IMR-90 (cell line): ENCODE measurements at regions not wholly inside any gene's neighbourhood (a gene's known extent, or its start where the extent isn't known, plus 50 kb on each side); places are given as distances from the start of the nearest gene placed in this dataset.

Source experiments
- ATAC-seq: fragments of 200-7000 bp; cut with Tn5 transposase; 2 replicates; pipeline ENCODE4 v1.9.1; 2020; ENCODE audit warnings: low read depth, mild to moderate bottlenecking, moderate library complexity
- BruUV-seq: library from RNA; stranded (reverse); fragments of 400-500 nt; replicated peaks from 2 replicates; lab custom pipeline; 2021; lab: Mats Ljungman, UMichigan
- CTCF ChIA-PET: fragments of 300-600 bp; formaldehyde crosslinking; extraction: SDS; loops from one replicate; lab custom pipeline; 2021; ENCODE audit warnings: antibody characterized with exemption; lab: Yijun Ruan, JAX
- POLR2A ChIA-PET: fragments of 300-600 bp; sonication (Branson Sonifier 250); formaldehyde crosslinking; loops from one replicate; lab custom pipeline; 2022; ENCODE audit warnings: antibody characterized with exemption; ENCODE audit not compliant: unreplicated experiment; lab: Charles Lee
- DNase-seq: peaks from one replicate; pipeline ENCODE4 v3.0.0; 2013
- H2AFZ ChIP-seq: replicated peaks from 2 replicates; pipeline ENCODE3; 2013; ENCODE audit warnings: low read length, mild to moderate bottlenecking; ENCODE audit not compliant: poor library complexity
- H2AK5ac ChIP-seq: 2 replicates; pipeline ENCODE4 v1.6.1; 2013; ENCODE audit warnings: low read depth, low read length, inconsistent platforms
- H2AK9ac ChIP-seq: replicated peaks from 2 replicates; pipeline ENCODE3; 2013; ENCODE audit warnings: mild to moderate bottlenecking, low read depth, low read length, moderate library complexity; ENCODE audit not compliant: poor library complexity
- H2BK120ac ChIP-seq: 2 replicates; pipeline ENCODE4 v1.6.1; 2013; ENCODE audit warnings: low read depth, low read length, inconsistent platforms
- H2BK15ac ChIP-seq: 3 replicates; pipeline ENCODE4 v1.6.1; 2013; ENCODE audit warnings: low read depth, low read length, inconsistent platforms
- H2BK20ac ChIP-seq: 2 replicates; pipeline ENCODE4 v1.6.1; 2013; ENCODE audit warnings: low read depth, mild to moderate bottlenecking, inconsistent platforms, low read length, moderate library complexity
- H2BK5ac ChIP-seq: 2 replicates; pipeline ENCODE4 v1.6.1; 2013; ENCODE audit warnings: mild to moderate bottlenecking, low read depth, low read length, inconsistent platforms; ENCODE audit not compliant: poor library complexity, severe bottlenecking
- H3K14ac ChIP-seq: replicated peaks from 2 replicates; pipeline ENCODE4 v1.6.1; 2013; ENCODE audit warnings: low read depth, low read length, inconsistent platforms
- H3K18ac ChIP-seq: 2 replicates; pipeline ENCODE4 v1.6.1; 2013; ENCODE audit warnings: low read depth, low read length, control low read depth
- H3K23ac ChIP-seq: 2 replicates; pipeline ENCODE4 v1.6.1; 2013; ENCODE audit warnings: low read depth, low read length, inconsistent platforms
- H3K27ac ChIP-seq: 2 replicates; pipeline ENCODE4 v1.5.1; 2013; ENCODE audit warnings: mild to moderate bottlenecking, control low read depth, low read length; ENCODE audit not compliant: insufficient read depth
- H3K27me3 ChIP-seq: 2 replicates; pipeline ENCODE4 v1.6.1; 2013; ENCODE audit warnings: low read length; ENCODE audit not compliant: control insufficient read depth, insufficient read depth
- H3K36me3 ChIP-seq: 2 replicates; pipeline ENCODE4 v1.6.1; 2013; ENCODE audit warnings: low read length, mixed read lengths; ENCODE audit not compliant: control insufficient read depth, insufficient read depth
- H3K4ac ChIP-seq: 2 replicates; pipeline ENCODE4 v1.6.1; 2013; ENCODE audit warnings: low read depth, low read length, inconsistent platforms
- H3K4me1 ChIP-seq: 2 replicates; pipeline ENCODE4 v1.6.1; 2013; ENCODE audit warnings: low read length, mixed read lengths; ENCODE audit not compliant: control insufficient read depth, insufficient read depth
- H3K4me2 ChIP-seq: 2 replicates; pipeline ENCODE4 v1.6.1; 2013; ENCODE audit warnings: low read depth, mild to moderate bottlenecking, control low read depth, low read length, moderate library complexity
- H3K4me3 ChIP-seq: 2 replicates; pipeline ENCODE4 v1.5.1; 2013; ENCODE audit warnings: low read depth, mild to moderate bottlenecking, control low read depth, low read length, moderate library complexity; ENCODE audit not compliant: insufficient read depth
- H3K56ac ChIP-seq: 2 replicates; pipeline ENCODE4 v1.6.1; 2013; ENCODE audit warnings: low read length, inconsistent platforms; ENCODE audit not compliant: insufficient read depth; ENCODE audit errors: extremely low read depth
- H3K79me1 ChIP-seq, 2 experiments: 2 replicates each; pipeline ENCODE4 v1.6.1; 2013; ENCODE audit warnings: low read length in 2 of 2, inconsistent platforms in 1 of 2, low read depth in 1 of 2
- H3K9ac ChIP-seq: 2 replicates; pipeline ENCODE4 v1.6.1; 2013; ENCODE audit warnings: low read depth, low read length, control low read depth
- H3K9me1 ChIP-seq: 2 replicates; pipeline ENCODE4 v1.6.1; 2013; ENCODE audit warnings: low read length, inconsistent platforms; ENCODE audit not compliant: insufficient read depth
- H3K9me3 ChIP-seq: 2 replicates; pipeline ENCODE4 v1.6.1; 2013; ENCODE audit warnings: low read length; ENCODE audit not compliant: control insufficient read depth, insufficient read depth
- H4K20me1 ChIP-seq: 2 replicates; pipeline ENCODE4 v1.6.1; 2013; ENCODE audit warnings: low read length, inconsistent platforms; ENCODE audit not compliant: insufficient read depth
- H4K5ac ChIP-seq: 2 replicates; pipeline ENCODE4 v1.6.1; 2013; ENCODE audit warnings: mild to moderate bottlenecking, low read depth, low read length, control low read depth
- H4K8ac ChIP-seq, 2 experiments: 2 replicates each; pipeline ENCODE4 v1.6.1; 2013; ENCODE audit warnings: low read depth in 2 of 2, low read length in 2 of 2, control low read depth in 1 of 2, inconsistent platforms in 1 of 2
- H4K91ac ChIP-seq: 2 replicates; pipeline ENCODE4 v1.6.1; 2013; ENCODE audit warnings: low read depth, low read length, inconsistent platforms; ENCODE audit not compliant: insufficient read depth
- BHLHE40 ChIP-seq: fragments of 150-350 bp; IDR thresholded peaks from 2 replicates; pipeline ENCODE4 v1.6.1; 2016; ENCODE audit warnings: mild to moderate bottlenecking, low read depth, low read length
- CEBPB ChIP-seq: IDR thresholded peaks from 2 replicates; pipeline ENCODE4 v1.6.1; 2012; ENCODE audit warnings: low read depth, low read length, improper control_type of control experiment
- CHD1 ChIP-seq: IDR thresholded peaks from 2 replicates; pipeline ENCODE4 v1.6.1; 2012; ENCODE audit warnings: low read depth, low read length, improper control_type of control experiment
- CTCF ChIP-seq: conservative IDR thresholded peaks from 2 replicates; pipeline ENCODE4 v1.5.1; 2012; ENCODE audit warnings: mild to moderate bottlenecking, low read depth, low read length, improper control_type of control experiment
- ELK1 ChIP-seq: fragments of 150-350 bp; IDR thresholded peaks from 2 replicates; pipeline ENCODE4 v1.6.1; 2016; ENCODE audit warnings: low read depth, mild to moderate bottlenecking, low read length, moderate library complexity, borderline replicate concordance
- FOS ChIP-seq: fragments of 150-350 bp; IDR thresholded peaks from 2 replicates; pipeline ENCODE4 v1.6.1; 2016; ENCODE audit warnings: low read depth, low read length
- MAFK ChIP-seq: IDR thresholded peaks from 2 replicates; pipeline ENCODE4 v1.6.1; 2012; ENCODE audit warnings: low read depth, low read length, improper control_type of control experiment
- MAZ ChIP-seq: IDR thresholded peaks from 2 replicates; pipeline ENCODE4 v1.6.1; 2012; ENCODE audit warnings: low read depth, mild to moderate bottlenecking, low read length, improper control_type of control experiment, moderate library complexity, borderline replicate concordance
- MXI1 ChIP-seq: IDR thresholded peaks from 2 replicates; pipeline ENCODE4 v1.6.1; 2012; ENCODE audit warnings: low read depth, mild to moderate bottlenecking, low read length, moderate library complexity, borderline replicate concordance
- NFE2L2 ChIP-seq: fragments of 150-350 bp; IDR thresholded peaks from 2 replicates; pipeline ENCODE4 v1.6.1; 2016; ENCODE audit warnings: low read depth, mild to moderate bottlenecking, low read length
- POLR2A ChIP-seq: IDR thresholded peaks from 2 replicates; pipeline ENCODE4 v1.6.1; 2012; ENCODE audit warnings: mild to moderate bottlenecking, low read depth, low read length
- RAD21 ChIP-seq: IDR thresholded peaks from 2 replicates; pipeline ENCODE4 v1.6.1; 2012; ENCODE audit warnings: low read length, improper control_type of control experiment
- RCOR1 ChIP-seq: IDR thresholded peaks from 2 replicates; pipeline ENCODE4 v1.6.1; 2012; ENCODE audit warnings: mild to moderate bottlenecking, low read length, improper control_type of control experiment; ENCODE audit not compliant: insufficient replicate concordance
- RFX5 ChIP-seq: IDR thresholded peaks from 2 replicates; pipeline ENCODE4 v1.8.0; 2012; ENCODE audit warnings: low read depth, mild to moderate bottlenecking, low read length, moderate library complexity
- SMC3 ChIP-seq: fragments of 150-350 bp; IDR thresholded peaks from 2 replicates; pipeline ENCODE4 v1.6.1; 2016; ENCODE audit warnings: low read depth, mild to moderate bottlenecking, antibody characterized with exemption, low read length, moderate library complexity
- WGBS, 2 experiments: methylation state at CpG; one replicate each; pipeline versions ENCODE4 v1.1.5 to v1.1.7; 2013; ENCODE audit warnings: missing lambda C conversion rate in 2 of 2; ENCODE audit not compliant: insufficient read length in 1 of 2; ENCODE audit errors: extremely low coverage in 2 of 2; 5-methylcytosine and 5-hydroxymethylcytosine counted together
- dilution Hi-C: fragments of 300-500 bp; cut with HindIII; formaldehyde crosslinking; loops from one replicate; pipeline ENCODE4 v1.14.3; 2018; ENCODE audit warnings: low sequenced_read_pairs; ENCODE audit not compliant: unreplicated experiment
- in situ Hi-C: fragments of 300-500 bp; cut with MboI; formaldehyde crosslinking; loops from 3 replicates; pipeline ENCODE4 v1.14.3; 2019; ENCODE audit warnings: low sequenced_read_pairs, inconsistent platforms, mixed read lengths
- intact Hi-C: fragments of 100-400 bp; cut with micrococcal nuclease; formaldehyde crosslinking; loops from 2 replicates; pipeline ENCODE4 v1.10.0; 2022
- TF ChIP-seq, protein P1 (sequence below): fragments of 150-350 bp; IDR thresholded peaks from 2 replicates; pipeline ENCODE4 v1.6.1; 2017; ENCODE audit warnings: mild to moderate bottlenecking, antibody characterized with exemption, low read length, low read depth

GRCh38 chr1:57772580-57773195 lies 348.8 kb upstream of the DAB1 start:
- H3K4me2 ChIP-seq = no peak overlapping the region
- DNase-seq (no peak), ATAC-seq (no peak)
- H4K5ac ChIP-seq = no peak overlapping the region
- no peak overlapping the region for H2AFZ ChIP-seq
- H4K20me1 ChIP-seq = no peaks in the 10 kb centered on the region
- no peak overlapping the region for H3K18ac ChIP-seq
- no peak overlapping the region for H3K27ac ChIP-seq
- H3K36me3 ChIP-seq = no peaks in the 10 kb centered on the region
- no peak overlapping the region for H4K91ac ChIP-seq
- POLR2A ChIA-PET = no interaction called here
- H2BK20ac ChIP-seq = no peak overlapping the region
- in situ Hi-C loops (no loop called here), intact Hi-C loops (loop anchor here (5.0 to 10.0 kb wide), 2 partner anchors 350 to 938 kb away; partner anchors contain the start of gene DAB1), dilution Hi-C loops (no loop called here)
- no peak overlapping the region for H3K9ac ChIP-seq
- H3K23ac ChIP-seq = no peak overlapping the region
- no peak overlapping the region for H2AK9ac ChIP-seq
- H3K9me3 ChIP-seq = no peaks in the 10 kb centered on the region
- H3K4me1 ChIP-seq = no peaks in the 10 kb centered on the region
- H3K56ac ChIP-seq = no peak overlapping the region
- no peaks in the 10 kb centered on the region for H3K27me3 ChIP-seq
- H3K79me1 ChIP-seq = no peaks in the 10 kb centered on the region
- H2BK5ac ChIP-seq = no peak overlapping the region
- no peak overlapping the region for H2AK5ac ChIP-seq
- H3K14ac ChIP-seq = no peak overlapping the region
- no peak overlapping the region for H3K4me3 ChIP-seq
- no CpG with 5 or more reads among the region's 1 CpG for WGBS, 2 experiments
- no peaks in the 10 kb centered on the region for H3K9me1 ChIP-seq
- no peak overlapping the region for H3K4ac ChIP-seq
- BruUV-seq = no TSS peak
- TF ChIP-seq ELK1 = no peak
- TF ChIP-seq CHD1 = no peak
- TF ChIP-seq, protein P1, sequence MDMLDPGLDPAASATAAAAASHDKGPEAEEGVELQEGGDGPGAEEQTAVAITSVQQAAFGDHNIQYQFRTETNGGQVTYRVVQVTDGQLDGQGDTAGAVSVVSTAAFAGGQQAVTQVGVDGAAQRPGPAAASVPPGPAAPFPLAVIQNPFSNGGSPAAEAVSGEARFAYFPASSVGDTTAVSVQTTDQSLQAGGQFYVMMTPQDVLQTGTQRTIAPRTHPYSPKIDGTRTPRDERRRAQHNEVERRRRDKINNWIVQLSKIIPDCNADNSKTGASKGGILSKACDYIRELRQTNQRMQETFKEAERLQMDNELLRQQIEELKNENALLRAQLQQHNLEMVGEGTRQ = no peak
- TF ChIP-seq CEBPB = no peak
- TF ChIP-seq RAD21 = no peak
- TF ChIP-seq POLR2A = no peak
- TF ChIP-seq CTCF = no peak
- no peak for TF ChIP-seq MXI1
- no peak for TF ChIP-seq SMC3
- no peak for TF ChIP-seq RCOR1
- TF ChIP-seq NFE2L2 = no peak
- TF ChIP-seq RFX5 = no peak
- TF ChIP-seq BHLHE40 = no peak
- no peak for TF ChIP-seq MAFK
- TF ChIP-seq MAZ = no peak
- no peak for TF ChIP-seq FOS
- H4K8ac ChIP-seq = no peak overlapping the region
- CTCF ChIA-PET = interaction anchor here (0.6 kb wide), 1 partner anchor 901 kb away, joined by 3 read pairs; no protein-coding TSS in a partner anchor
- H2BK15ac ChIP-seq = no peak overlapping the region
- no peak overlapping the region for H2BK120ac ChIP-seq
